ENCODE measurements at regions not wholly inside any gene's neighbourhood (a gene's known extent, or its start where the extent isn't known, plus 50 kb on each side); places are given as distances from the start of the nearest gene placed in this dataset.

DNA sequence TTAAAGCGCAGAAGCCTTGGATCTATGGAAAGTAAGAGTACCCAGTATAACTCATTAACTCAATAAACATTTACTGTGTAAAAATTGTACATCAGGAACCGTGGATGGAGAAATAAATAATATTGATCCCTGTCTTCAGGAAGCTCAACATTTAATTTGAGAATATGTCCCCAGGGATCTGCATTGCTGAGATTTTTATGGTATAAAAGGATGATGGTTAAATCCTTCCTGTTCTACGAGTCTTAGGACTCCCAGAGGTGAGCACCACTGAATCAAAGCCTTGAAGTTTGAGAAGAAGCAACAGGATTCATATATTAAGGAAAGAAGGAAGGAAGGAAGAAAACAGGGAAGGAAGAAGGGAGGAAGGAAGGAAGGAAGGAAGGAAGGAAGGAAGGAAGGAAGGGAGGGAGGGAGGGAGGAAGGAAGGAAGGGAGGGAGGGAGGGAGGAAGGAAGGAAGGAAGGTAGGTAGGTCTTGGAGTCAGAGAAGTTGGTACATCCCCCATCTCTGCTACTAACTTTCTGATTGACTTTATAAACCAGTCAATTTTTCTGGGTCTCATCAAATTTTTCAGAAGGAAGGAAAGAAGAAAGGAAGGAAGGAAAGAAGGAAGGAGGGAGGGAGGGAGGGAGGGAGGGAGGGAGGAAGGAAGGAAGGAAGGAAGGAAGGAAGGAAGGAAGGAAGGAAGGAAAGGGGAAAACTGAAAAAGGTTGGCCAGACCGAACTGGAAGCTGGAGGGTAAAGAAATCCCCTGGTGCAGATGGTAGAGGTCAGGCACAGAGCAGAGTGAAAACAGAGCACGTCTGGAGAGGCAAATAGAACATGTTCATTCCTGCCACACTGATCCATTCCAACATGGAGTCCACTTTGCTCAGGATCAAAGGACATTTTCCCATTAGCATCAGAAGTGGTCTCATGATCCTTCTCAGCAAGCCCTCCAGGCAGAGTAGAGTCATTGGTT, 422.2 kb upstream of the CDH11 start:
- DNase-seq (ENCODE audit: low read depth) = no peak

DNA sequence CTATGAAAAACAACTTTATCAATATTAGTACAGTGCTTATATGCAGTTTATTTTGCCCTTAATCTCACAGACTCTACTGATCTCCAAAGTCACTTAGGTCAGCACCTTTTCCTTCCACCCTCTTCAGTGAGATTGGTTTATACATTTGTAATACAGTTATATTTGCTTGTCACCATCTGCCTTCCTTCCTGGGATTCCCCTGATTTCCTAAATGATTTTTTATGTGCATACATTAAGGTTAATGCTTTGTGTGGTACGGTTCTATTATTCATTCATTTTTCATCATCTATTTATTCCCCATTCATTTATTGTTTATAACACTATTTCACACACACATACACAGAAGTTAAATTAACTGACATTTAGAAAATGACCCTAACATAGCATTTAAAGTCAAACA, 419.8 kb upstream of the CDH11 start:
- DNase-seq (ENCODE audit: low read depth) = no peak

DNA sequence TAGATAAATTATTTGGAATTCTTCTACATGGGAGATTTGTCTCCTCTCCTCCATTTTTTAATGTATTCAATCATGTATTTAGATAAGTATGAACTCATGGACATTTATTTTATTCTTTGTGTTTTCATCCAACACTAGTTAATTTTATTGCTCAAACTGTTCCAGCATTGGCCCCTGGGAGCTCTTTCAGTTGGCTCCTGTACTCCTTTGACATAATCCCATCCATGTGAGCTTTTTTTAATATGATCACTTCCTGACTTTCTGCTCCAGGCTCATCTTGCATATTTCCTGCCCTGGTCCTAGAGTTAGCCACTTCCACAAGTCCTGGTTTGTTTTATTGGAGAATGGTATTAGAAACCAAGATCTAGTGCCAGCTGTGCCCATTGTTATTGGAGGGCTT, 419.0 kb upstream of the CDH11 start:
- DNase-seq (ENCODE audit: low read depth) = no peak

DNA sequence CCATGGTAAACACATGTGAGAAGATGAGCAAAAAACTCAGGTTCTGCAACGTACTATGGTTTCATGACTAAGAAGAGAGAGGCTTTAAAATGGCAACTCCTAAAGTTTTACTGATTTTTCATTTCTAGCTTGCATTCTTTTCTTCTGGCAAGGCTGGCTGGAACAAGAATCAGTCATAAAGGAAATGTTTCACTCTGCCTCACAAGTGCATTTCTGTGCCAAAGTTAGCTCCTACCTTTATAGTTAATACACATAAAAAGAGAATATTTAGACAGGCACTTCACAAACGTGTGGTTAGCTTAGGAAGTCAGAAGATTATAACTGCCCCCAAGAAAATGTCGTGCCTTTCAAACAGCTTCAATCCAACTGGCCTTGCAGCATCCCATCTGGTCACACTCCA, 417.1 kb upstream of the CDH11 start:
- no peak for DNase-seq (ENCODE audit: low read depth)

DNA sequence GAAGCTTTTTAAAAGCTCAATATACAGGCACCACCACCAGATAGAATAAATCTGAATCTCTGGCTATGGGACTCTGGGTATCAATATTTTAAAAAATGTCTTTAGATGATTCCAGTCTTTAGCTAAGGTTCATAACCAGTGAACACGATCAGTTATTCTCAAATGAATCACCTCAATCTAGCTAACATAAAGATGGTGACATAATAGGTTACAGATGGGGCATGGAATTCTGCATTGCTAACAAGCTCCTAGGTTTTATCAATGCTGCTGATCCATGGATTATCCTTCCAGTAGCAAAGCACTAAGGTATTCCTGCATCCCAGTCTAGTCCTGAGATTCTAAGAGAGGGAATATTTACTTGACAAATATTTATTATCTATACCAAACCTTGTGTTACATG, 415.5 kb upstream of the CDH11 start:
- DNase-seq (ENCODE audit: low read depth) = no peak

GRCh38 chr16:65534121-65534528, 412.3 kb upstream of the CDH11 start:
- peak; percentile 30 for DNase-seq (ENCODE audit: low read depth)

GRCh38 chr16:65532846-65533245, 411.0 kb upstream of the CDH11 start:
- DNase-seq (ENCODE audit: low read depth) = no peak

GRCh38 chr16:65532258-65532657, 410.4 kb upstream of the CDH11 start:
- DNase-seq (ENCODE audit: low read depth) = no peak

DNA sequence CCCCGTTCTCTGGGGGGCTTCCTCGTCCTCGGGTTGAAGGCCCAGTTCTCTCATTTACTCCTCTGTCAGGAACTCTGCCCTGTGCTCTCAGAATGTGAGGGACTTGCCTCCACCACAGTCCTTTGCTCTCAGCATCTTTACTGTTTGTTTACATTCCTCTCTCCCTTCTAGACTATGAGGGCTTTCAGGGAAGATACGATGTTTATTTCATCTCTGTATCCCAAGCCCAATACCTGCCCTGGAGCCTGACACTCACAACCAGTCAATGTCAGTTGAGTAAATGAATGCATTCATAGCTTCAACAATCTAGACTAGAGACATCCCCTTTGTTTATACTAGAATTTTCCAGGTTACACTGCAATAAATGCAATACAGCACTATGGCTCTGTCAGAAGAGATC, 409.6 kb upstream of the CDH11 start:
- peak; percentile 4 for DNase-seq (ENCODE audit: low read depth)

GRCh38 chr16:65525707-65526106, 403.8 kb upstream of the CDH11 start:
- DNase-seq (ENCODE audit: low read depth) = no peak

DNA sequence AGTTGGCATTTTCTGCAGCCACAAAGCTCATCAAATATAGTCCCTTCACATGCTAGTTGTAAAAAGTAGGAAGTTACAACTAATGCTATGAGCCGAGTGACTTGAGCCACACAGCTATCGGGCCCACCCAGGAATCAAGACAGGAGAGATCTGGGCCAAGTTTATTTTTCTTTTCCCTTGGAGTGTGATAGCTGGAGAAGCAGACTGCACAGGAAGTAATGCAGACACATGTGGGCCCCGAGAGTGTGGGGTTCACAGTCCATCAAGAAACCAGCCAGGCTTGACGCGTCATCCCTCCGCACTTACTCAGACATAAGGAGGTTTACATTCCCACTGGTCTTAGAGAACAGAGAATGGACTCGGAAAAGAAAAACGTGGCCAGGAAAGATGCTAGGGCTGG, 403.1 kb upstream of the CDH11 start:
- peak; percentile 45 for DNase-seq (ENCODE audit: low read depth)

DNA sequence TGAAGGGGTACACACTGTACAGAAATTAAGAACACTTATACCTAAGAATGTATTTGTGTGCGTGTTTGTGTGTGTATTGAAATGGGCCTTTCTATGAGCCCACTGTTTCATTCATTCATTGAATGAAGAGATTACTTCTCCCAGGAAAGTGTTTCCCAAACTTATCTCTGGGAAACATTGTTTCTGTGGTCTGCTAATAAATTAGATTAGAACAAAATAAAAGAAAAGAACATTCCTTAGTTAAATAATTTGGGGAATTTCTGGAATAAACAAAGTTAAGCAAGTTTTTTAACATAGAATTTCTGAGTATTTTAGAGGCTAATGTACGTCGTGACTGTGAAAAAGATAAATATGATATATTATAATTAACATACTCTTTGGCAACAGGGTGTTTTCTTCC, 402.4 kb upstream of the CDH11 start:
- DNase-seq (ENCODE audit: low read depth) = no peak

- DNase-seq (ENCODE audit: low read depth) = no peak
Observed at GRCh38 chr16:65523283-65523944, 401.6 kb upstream of the CDH11 start.

- DNase-seq (ENCODE audit: low read depth) = no peak
Observed at GRCh38 chr16:65522412-65522811, 400.5 kb upstream of the CDH11 start.

- no peak for DNase-seq (ENCODE audit: low read depth)
Observed at GRCh38 chr16:65521633-65522328, 399.9 kb upstream of the CDH11 start.

- DNase-seq (ENCODE audit: low read depth) = no peak
Observed at GRCh38 chr16:65519402-65519801, 397.5 kb upstream of the CDH11 start.

DNA sequence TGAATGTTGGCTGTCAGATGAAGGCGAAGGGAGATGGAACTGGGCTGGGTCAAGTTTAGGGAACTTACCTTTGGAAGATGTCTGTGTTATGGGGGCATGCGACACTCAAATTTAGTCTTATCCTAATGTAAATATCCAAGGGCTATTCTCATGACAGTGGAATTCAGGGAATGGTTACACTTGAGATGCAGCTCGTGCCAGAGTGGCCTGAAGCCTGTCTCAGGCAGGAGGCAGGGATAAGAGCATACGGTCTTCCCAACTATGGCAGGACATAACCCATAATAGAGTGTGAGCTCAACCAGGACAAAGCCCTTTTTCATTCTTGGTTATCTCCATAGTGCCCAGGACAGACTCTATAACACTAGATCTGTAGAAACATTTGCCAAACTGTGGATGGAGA, 393.3 kb upstream of the CDH11 start:
- no peak for DNase-seq (ENCODE audit: low read depth)

- peak; percentile 7 for DNase-seq (ENCODE audit: low read depth)
Observed at GRCh38 chr16:65510850-65511249, 389.0 kb upstream of the CDH11 start.

DNA sequence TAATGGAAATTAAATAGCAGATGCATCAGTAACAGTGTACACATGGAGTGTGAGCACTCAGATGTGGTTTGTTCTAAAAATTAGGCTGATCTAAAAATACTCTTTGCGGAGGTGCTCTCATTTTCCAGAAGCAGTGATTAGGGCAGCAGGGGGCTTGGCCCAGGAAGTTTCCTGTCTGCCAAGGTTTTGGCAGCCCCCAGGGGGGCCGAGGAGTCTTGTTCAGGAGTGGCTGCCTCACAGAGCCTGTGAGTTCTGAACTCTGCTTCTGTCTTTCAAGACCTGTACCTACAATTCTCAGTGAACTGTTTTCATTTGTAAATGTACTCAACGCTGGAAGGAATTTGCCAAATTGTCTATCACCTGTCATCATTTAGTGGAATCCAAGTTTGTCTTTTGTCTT, 388.4 kb upstream of the CDH11 start:
- no peak for DNase-seq (ENCODE audit: low read depth)

- no peak for DNase-seq (ENCODE audit: low read depth)
Observed at GRCh38 chr16:65509172-65509571, 387.3 kb upstream of the CDH11 start.

DNA sequence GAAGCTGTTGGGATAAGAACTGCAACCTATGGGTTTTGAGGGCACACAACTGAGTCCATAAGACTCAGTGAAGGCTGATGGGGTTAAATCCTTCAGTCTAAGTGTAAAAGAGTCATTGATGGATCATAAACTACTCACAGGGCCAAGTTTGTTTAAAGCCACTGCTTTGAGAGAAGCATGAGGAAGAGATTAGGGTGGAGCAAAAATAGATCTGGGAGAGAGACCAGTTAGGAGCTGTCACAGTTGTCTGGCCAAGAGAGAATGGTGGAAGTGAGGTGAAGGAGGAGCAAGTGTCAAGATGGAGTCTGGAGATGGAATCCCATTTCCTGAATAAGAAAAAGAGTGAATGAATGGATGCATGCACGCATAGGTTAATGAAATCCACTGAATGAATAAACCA, 379.1 kb upstream of the CDH11 start:
- no peak for DNase-seq (ENCODE audit: low read depth)

DNA sequence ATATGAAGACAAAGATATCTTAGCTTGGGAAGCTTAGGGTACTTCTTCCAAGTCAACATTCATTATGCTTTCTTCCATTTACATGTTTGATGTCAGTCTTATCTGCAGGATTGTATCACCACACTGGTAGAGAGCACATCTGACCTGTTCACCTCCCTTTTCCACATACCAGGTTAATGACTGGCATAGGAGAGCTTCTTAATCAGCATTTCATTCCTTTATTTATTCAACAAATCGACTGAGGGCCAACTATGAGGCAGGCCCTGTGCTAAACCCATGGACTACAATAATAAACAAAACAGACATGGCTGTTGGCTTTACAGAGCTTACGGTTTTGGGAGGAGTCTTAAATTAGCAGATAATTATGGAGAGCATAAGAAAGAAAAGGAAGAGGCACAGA, 378.1 kb upstream of the CDH11 start:
- DNase-seq (ENCODE audit: low read depth) = no peak

DNA sequence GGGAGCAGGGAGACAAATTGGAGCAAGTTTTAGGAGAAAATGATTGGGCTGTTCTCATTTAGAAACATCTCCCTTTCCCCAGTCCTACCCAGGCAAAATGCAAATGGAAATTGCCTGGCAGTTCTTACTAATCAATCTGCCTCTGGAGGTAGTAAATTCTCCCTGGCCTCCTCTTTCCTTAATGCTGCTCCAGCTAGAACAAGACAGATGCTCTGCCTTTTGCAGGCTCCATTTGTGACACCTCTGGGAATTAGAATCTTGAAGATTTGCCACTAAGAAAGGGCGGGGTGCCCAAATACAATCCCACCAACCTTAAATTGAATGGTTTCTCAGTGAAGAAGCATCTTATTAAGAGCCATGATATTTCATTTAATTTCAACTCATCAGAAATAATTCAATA, 377.7 kb upstream of the CDH11 start:
- no peak for DNase-seq (ENCODE audit: low read depth)
